ENCODE measurements at regions not wholly inside any gene's neighbourhood (a gene's known extent, or its start where the extent isn't known, plus 50 kb on each side); places are given as distances from the start of the nearest gene placed in this dataset.

DNA sequence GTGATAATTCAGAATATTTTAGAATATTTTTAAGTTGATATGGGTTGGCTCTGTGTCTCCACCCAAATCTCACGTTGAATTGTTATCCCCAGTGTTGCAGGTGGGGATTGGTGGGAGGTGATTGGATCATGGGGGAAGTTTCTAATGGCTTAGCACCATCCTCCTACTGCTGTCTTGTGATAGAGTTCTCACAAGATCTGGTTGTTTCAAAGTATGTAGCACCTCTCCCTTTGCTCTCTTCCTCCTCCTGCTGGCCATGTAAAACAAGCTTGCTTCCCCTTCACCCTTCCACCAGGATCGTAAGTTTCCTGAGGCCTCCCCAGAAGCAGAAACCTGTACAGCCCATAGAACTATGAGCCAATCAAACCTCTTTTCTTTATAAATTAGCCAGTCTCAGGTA is 214.6 kb upstream of the C9orf72 start:
- no peak for DNase-seq
- intact Hi-C loops (cut with DNase I; ENCODE audit: low total_unique reads) = no loop called here
- no peak overlapping the region for H3K27ac ChIP-seq
- no peaks in the 10 kb centered on the region for H3K27me3 ChIP-seq
- H3K9me3 ChIP-seq = no peaks in the 10 kb centered on the region
- H3K36me3 ChIP-seq (ENCODE audit: low read depth, missing control alignments) = no peaks in the 10 kb centered on the region
- H3K4me3 ChIP-seq = no peak overlapping the region
- TF ChIP-seq POLR2A (IDR thresholded peaks at IDR 0.05) = no peak
- TF ChIP-seq, protein P1, sequence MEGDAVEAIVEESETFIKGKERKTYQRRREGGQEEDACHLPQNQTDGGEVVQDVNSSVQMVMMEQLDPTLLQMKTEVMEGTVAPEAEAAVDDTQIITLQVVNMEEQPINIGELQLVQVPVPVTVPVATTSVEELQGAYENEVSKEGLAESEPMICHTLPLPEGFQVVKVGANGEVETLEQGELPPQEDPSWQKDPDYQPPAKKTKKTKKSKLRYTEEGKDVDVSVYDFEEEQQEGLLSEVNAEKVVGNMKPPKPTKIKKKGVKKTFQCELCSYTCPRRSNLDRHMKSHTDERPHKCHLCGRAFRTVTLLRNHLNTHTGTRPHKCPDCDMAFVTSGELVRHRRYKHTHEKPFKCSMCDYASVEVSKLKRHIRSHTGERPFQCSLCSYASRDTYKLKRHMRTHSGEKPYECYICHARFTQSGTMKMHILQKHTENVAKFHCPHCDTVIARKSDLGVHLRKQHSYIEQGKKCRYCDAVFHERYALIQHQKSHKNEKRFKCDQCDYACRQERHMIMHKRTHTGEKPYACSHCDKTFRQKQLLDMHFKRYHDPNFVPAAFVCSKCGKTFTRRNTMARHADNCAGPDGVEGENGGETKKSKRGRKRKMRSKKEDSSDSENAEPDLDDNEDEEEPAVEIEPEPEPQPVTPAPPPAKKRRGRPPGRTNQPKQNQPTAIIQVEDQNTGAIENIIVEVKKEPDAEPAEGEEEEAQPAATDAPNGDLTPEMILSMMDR (IDR thresholded peaks at IDR 0.05) = no peak
- 60 to 61% methylated on average over 2 of the region's 2 CpGs for WGBS, 2 donors
- H3K4me1 ChIP-seq = no peaks in the 10 kb centered on the region

DNA sequence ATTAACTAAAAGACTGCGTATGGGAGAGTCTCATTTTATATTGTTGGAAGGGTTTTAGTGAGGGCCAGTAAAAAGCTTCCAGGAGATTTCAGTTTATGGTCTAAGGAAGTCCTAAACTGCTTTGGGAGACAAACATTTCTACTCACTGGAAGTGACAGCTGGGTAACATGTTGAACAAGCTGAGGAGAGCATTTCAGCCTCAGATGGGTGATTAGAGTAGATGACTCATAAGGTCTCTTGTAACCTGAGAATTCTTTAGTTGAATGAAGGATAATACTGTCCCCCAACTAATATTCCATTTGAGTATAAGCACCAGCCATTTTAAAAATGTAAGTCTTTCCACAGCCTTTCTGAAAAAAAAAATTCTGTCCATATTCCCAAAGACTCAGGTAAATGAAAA is 218.0 kb upstream of the C9orf72 start:
- no peaks in the 10 kb centered on the region for H3K27me3 ChIP-seq
- DNase-seq = no peak
- H3K36me3 ChIP-seq (ENCODE audit: low read depth, missing control alignments) = no peaks in the 10 kb centered on the region
- 67 to 73% methylated on average over 1 of the region's 1 CpG for WGBS, 2 donors
- no peak overlapping the region for H3K4me3 ChIP-seq
- TF ChIP-seq, protein P1 (IDR thresholded peaks at IDR 0.05) = no peak
- no peak for TF ChIP-seq POLR2A (IDR thresholded peaks at IDR 0.05)
- H3K4me1 ChIP-seq = no peaks in the 10 kb centered on the region
- intact Hi-C loops (cut with DNase I; ENCODE audit: low total_unique reads) = no loop called here
- no peaks in the 10 kb centered on the region for H3K9me3 ChIP-seq
- no peak overlapping the region for H3K27ac ChIP-seq

- intact Hi-C loops (cut with DNase I; ENCODE audit: low total_unique reads) = no loop called here
- Histone ChIP-seq H3K4me1 (no peaks in the 10 kb centered on the region), H3K9me3 (no peaks in the 10 kb centered on the region), H3K4me3 (no peak overlapping the region), H3K27me3 (no peaks in the 10 kb centered on the region), H3K36me3 (ENCODE audit: low read depth, missing control alignments) (no peaks in the 10 kb centered on the region), H3K27ac (no peak overlapping the region)
- TF ChIP-seq, protein P1 (IDR thresholded peaks at IDR 0.05) = no peak
- no peak for TF ChIP-seq POLR2A (IDR thresholded peaks at IDR 0.05)
- WGBS, 2 donors = 67 to 79% methylated on average over 2 of the region's 2 CpGs
- DNase-seq = no peak
Observed at GRCh38 chr9:27792971-27793689, 219.8 kb upstream of the C9orf72 start.

GRCh38 chr9:27799326-27799725 is 226.0 kb upstream of the C9orf72 start:
- H3K27ac ChIP-seq = no peak overlapping the region
- H3K4me1 ChIP-seq = no peaks in the 10 kb centered on the region
- H3K27me3 ChIP-seq = no peaks in the 10 kb centered on the region
- intact Hi-C loops (cut with DNase I; ENCODE audit: low total_unique reads) = no loop called here
- TF ChIP-seq, protein P1 (IDR thresholded peaks at IDR 0.05) = no peak
- no peak for TF ChIP-seq POLR2A (IDR thresholded peaks at IDR 0.05)
- DNase-seq = no peak
- no peaks in the 10 kb centered on the region for H3K9me3 ChIP-seq
- no peaks in the 10 kb centered on the region for H3K36me3 ChIP-seq (ENCODE audit: low read depth, missing control alignments)
- H3K4me3 ChIP-seq = no peak overlapping the region
- WGBS, 2 donors = 91 to 92% methylated on average over 1 of the region's 1 CpG

GRCh38 chr9:27800159-27800558 is 226.9 kb upstream of the C9orf72 start:
- WGBS, 2 donors = 38 to 39% methylated on average over 1 of the region's 1 CpG
- no peak for DNase-seq
- no peaks in the 10 kb centered on the region for H3K27me3 ChIP-seq
- intact Hi-C loops (cut with DNase I; ENCODE audit: low total_unique reads) = no loop called here
- no peak overlapping the region for H3K27ac ChIP-seq
- H3K36me3 ChIP-seq (ENCODE audit: low read depth, missing control alignments) = no peaks in the 10 kb centered on the region
- H3K4me1 ChIP-seq = no peaks in the 10 kb centered on the region
- no peaks in the 10 kb centered on the region for H3K9me3 ChIP-seq
- H3K4me3 ChIP-seq = no peak overlapping the region
- no peak for TF ChIP-seq POLR2A (IDR thresholded peaks at IDR 0.05)
- TF ChIP-seq, protein P1 (IDR thresholded peaks at IDR 0.05) = no peak

All from testis (tissue), 2 donors.